Body of pancreas (tissue), 4 donors: ENCODE measurements at regions not wholly inside any gene's neighbourhood (a gene's known extent, or its start where the extent isn't known, plus 50 kb on each side); places are given as distances from the start of the nearest gene placed in this dataset.

Experiments
- ATAC-seq: fragments of 150-250 bp; one replicate; pipeline ENCODE4 v1.9.1; 2016
- DNase-seq, 4 donors: peaks; one replicate each; pipeline ENCODE4 v3.0.0-alpha.2; 2019
- H3K27ac ChIP-seq, 4 donors: fragments of 200-600 bp; sonication (generic); 1 replicate in 3 of 4; 2 replicates in 1 of 4; pipeline versions ENCODE4 v1.5.1 to v1.6.1; 2016 to 2019; ENCODE audit warnings: mild to moderate bottlenecking in 1 of 4, mixed read lengths in 1 of 4, moderate library complexity in 1 of 4
- H3K27me3 ChIP-seq, 2 donors: fragments of 200-600 bp; sonication (generic); one replicate each; pipeline ENCODE4 v1.6.0; 2016; ENCODE audit warnings: mild to moderate bottlenecking in 1 of 2
- H3K36me3 ChIP-seq, 2 donors: fragments of 200-600 bp; sonication (generic); replicated peaks in 1 of 2; 2 replicates each; pipeline ENCODE4 v1.5.1; 2016; ENCODE audit warnings: low read depth in 2 of 2; ENCODE audit not compliant: insufficient read depth in 1 of 2
- H3K4me1 ChIP-seq: fragments of 200-600 bp; sonication (generic); one replicate; pipeline ENCODE4 v1.6.0; 2016
- H3K4me3 ChIP-seq, 2 donors: fragments of 200-600 bp; sonication (generic); 1 replicate in 1 of 2; 2 replicates in 1 of 2; pipeline ENCODE4 v1.5.1; 2016 to 2019
- H3K9me3 ChIP-seq, 3 donors: fragments of 200-600 bp; sonication (generic); 1 replicate in 2 of 3; 2 replicates in 1 of 3; pipeline ENCODE4 v1.5.1; 2016
- CTCF ChIP-seq, 7 experiments: fragments of 450-650 bp in 4 of 7; fragments of 200-600 bp in 3 of 7; sonication (generic) in 3 of 7; IDR thresholded peaks; one replicate each; pipeline ENCODE4 v1.5.1; 2016 to 2019; ENCODE audit warnings: antibody characterized with exemption in 7 of 7
- POLR2A ChIP-seq, 3 donors: fragments of 450-650 bp; IDR thresholded peaks; one replicate each; pipeline ENCODE4 v1.6.1; 2016; ENCODE audit warnings: antibody characterized with exemption in 3 of 3, mild to moderate bottlenecking in 2 of 3
- WGBS, 2 donors: methylation state at CpG; one replicate each; pipeline ENCODE4 v1.1.5; 2017; 5-methylcytosine and 5-hydroxymethylcytosine counted together
- intact Hi-C: fragments of 100-400 bp; cut with DNase I; formaldehyde crosslinking; loops from one replicate; pipeline ENCODE4 v1.15.1; 2023

- DNase-seq, result no peak
- Histone ChIP-seq H3K4me3 (no peak overlapping the region), H3K36me3 (no peaks in the 10 kb centered on the region), H3K27ac (no peak overlapping the region), H3K27me3 (peaks cover 0 to 4% of the 10 kb centered on the region in 2 donors), H3K4me1 (no peaks in the 10 kb centered on the region), H3K9me3 (no peaks in the 10 kb centered on the region)
- WGBS, 2 donors, result 68 to 72% methylated on average over 8 to 9 of the region's 9 CpGs
- intact Hi-C loops, result no loop called here
- TF ChIP-seq CTCF (IDR thresholded peaks at IDR 0.05), result no peak
- no peak for TF ChIP-seq POLR2A (IDR thresholded peaks at IDR 0.05)
- no peak for ATAC-seq
Measured at GRCh38 chr20:62571669-62572344, 70.5 kb upstream of the SLCO4A1 start.

GRCh38 chr20:62572980-62573379, 69.3 kb upstream of the SLCO4A1 start:
- intact Hi-C loops, result no loop called here
- DNase-seq, result no peak
- TF ChIP-seq CTCF (IDR thresholded peaks at IDR 0.05) (no peak), POLR2A (IDR thresholded peaks at IDR 0.05) (no peak)
- Histone ChIP-seq H3K27ac (no peak overlapping the region), H3K4me1 (peaks cover 4% of the 10 kb centered on the region), H3K36me3 (no peaks in the 10 kb centered on the region), H3K27me3 (peaks cover 0 to 4% of the 10 kb centered on the region in 2 donors), H3K4me3 (no peak overlapping the region), H3K9me3 (no peaks in the 10 kb centered on the region)
- WGBS, 2 donors, result 29 to 35% methylated on average over 4 to 14 of the region's 15 CpGs
- ATAC-seq, result no peak

- DNase-seq, result no peak
- no peak for TF ChIP-seq POLR2A (IDR thresholded peaks at IDR 0.05)
- TF ChIP-seq CTCF (IDR thresholded peaks at IDR 0.05), result no peak
- H3K36me3 ChIP-seq, result no peaks in the 10 kb centered on the region
- no peak for ATAC-seq
- peaks cover 4% of the 10 kb centered on the region for H3K4me1 ChIP-seq
- WGBS, 2 donors, result 27 to 37% methylated on average over 3 of the region's 3 CpGs
- no peaks in the 10 kb centered on the region for H3K9me3 ChIP-seq
- H3K27me3 ChIP-seq, result peaks cover 0 to 4% of the 10 kb centered on the region in 2 donors
- H3K27ac ChIP-seq, result no peak overlapping the region
- intact Hi-C loops, result no loop called here
- no peak overlapping the region for H3K4me3 ChIP-seq
Measured at GRCh38 chr20:62573817-62574216, 68.5 kb upstream of the SLCO4A1 start.

GRCh38 chr20:62574230-62574993, 67.9 kb upstream of the SLCO4A1 start:
- H3K27me3 ChIP-seq, result peaks cover 0 to 4% of the 10 kb centered on the region in 2 donors
- no peak overlapping the region for H3K27ac ChIP-seq
- TF ChIP-seq CTCF (IDR thresholded peaks at IDR 0.05), result no peak
- no peak for TF ChIP-seq POLR2A (IDR thresholded peaks at IDR 0.05)
- H3K4me1 ChIP-seq, result peaks cover 4% of the 10 kb centered on the region
- H3K36me3 ChIP-seq, result no peaks in the 10 kb centered on the region
- no peaks in the 10 kb centered on the region for H3K9me3 ChIP-seq
- intact Hi-C loops, result no loop called here
- ATAC-seq (no peak), DNase-seq (no peak)
- 59 to 67% methylated on average over 18 to 21 of the region's 23 CpGs for WGBS, 2 donors
- H3K4me3 ChIP-seq, result no peak overlapping the region
